PC-9 (cell line): ENCODE measurements at regions not wholly inside any gene's neighbourhood (a gene's known extent, or its start where the extent isn't known, plus 50 kb on each side); places are given as distances from the start of the nearest gene placed in this dataset.

ENCODE experiments used
- CTCF ChIP-seq: fragments of 200-600 bp; sonication (generic); conservative IDR thresholded peaks from 2 replicates; pipeline ENCODE4 v1.6.1; 2017; ENCODE audit warnings: mixed run types, antibody characterized with exemption, mild to moderate bottlenecking, moderate library complexity
- EZH2 ChIP-seq: fragments of 200-600 bp; sonication (generic); IDR thresholded peaks from 2 replicates; pipeline ENCODE4 v1.8.0; 2017; ENCODE audit warnings: antibody characterized with exemption, low read depth

- TF ChIP-seq CTCF (no peak), EZH2 (no peak)
Observed at GRCh38 chr12:68470664-68471328, 138.6 kb upstream of the MDM1 start.
